ENCODE measurements at regions not wholly inside any gene's neighbourhood (a gene's known extent, or its start where the extent isn't known, plus 50 kb on each side); places are given as distances from the start of the nearest gene placed in this dataset.
A peak's percentile ranks its signal among the peaks of the same experiment; 100 is the strongest.
"Not testable (repeated sequence)": the region's sequence is repeated elsewhere in the genome, so short reads cannot be mapped to it uniquely, and the experiment has no call there.

DNA sequence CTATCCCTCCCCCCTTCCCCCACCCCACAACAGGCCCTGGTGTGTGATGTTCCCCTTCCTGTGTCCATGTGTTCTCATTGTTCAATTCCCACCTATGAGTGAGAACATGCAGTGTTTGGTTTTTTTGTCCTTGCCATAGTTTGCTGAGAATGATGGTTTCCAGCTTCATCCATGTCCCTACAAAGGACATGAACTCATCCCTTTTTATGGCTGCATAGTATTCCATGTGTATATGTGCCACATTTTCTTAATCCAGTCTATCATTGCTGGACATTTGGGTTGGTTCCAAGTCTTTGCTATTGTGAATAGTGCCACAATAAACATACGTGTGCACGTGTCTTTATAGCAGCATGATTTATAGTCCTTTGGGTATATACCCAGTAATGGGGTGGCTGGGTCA is 52.3 kb upstream of the MAN1A2 start:
- H3K4me3 Mint-ChIP-seq; DNase-seq; H3K27me3 Mint-ChIP-seq (ENCODE audit: low read depth); H3K4me1 Mint-ChIP-seq (ENCODE audit: low read depth); H3K9me3 Mint-ChIP-seq; ATAC-seq; H3K36me3 Mint-ChIP-seq (ENCODE audit: insufficient read depth): not testable (repeated sequence)

DNA sequence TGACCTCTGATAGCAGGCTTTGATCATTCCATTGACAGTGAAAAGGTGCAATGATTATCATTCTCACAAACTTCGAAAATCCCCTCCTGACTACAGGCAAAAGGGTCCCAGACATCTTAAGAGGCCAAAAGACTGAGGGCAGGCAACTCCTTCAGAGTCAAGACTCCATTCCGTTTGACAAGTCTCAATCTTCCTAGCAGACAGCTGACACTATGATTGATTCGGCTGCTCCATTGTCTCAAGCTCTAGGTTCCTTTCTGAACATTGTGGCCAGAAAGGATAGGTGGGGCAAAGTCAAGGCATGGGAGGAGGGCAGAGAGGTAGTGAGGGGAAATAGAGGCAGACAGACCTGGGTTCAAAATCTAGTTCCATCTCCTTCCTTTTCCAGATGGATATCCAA is 53.7 kb upstream of the MAN1A2 start:
- Mint-ChIP-seq H3K4me3 (no peak overlapping the region), H3K4me1 (ENCODE audit: low read depth) (no peaks in the 10 kb centered on the region), H3K27me3 (ENCODE audit: low read depth) (no peaks in the 10 kb centered on the region), H3K36me3 (ENCODE audit: insufficient read depth) (no peaks in the 10 kb centered on the region), H3K9me3 (no peaks in the 10 kb centered on the region)
- DNase-seq (no peak), ATAC-seq (no peak)

DNA sequence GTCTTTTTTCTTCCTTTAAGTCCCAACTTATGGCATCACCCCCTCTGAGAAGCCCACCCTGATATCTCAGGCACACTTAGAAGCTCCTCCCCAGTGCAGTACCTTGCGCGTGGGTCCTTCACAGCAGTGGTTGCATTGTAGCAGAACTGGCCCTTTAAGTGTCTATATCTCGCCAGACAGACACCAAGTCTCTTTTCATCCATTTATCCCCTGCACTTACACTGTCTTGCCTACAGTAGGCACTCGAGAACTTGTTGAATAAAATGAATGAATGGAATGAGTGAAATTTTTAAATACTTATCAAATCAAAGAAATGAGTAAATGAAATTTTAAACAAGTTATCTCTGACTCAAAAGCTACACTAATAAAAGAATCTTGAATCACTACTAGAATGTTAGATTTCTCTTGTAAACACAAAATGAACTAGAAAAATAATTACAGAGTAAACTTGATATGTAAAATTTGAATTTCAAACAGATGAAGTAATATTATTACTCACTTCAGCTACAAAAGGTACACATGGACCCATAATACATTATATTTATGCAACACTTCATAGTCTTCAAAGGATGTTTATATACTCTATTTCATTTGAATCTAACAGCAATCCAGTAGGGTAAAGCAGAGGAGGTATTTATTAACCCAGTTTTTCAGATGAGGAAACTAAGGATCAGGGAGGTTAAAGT is 54.7 kb upstream of the MAN1A2 start:
- Mint-ChIP-seq H3K27me3 (ENCODE audit: low read depth) (no peaks in the 10 kb centered on the region), H3K4me3 (no peak overlapping the region), H3K4me1 (ENCODE audit: low read depth) (no peaks in the 10 kb centered on the region), H3K9me3 (no peaks in the 10 kb centered on the region), H3K36me3 (ENCODE audit: insufficient read depth) (no peaks in the 10 kb centered on the region)
- DNase-seq (no peak), ATAC-seq (peak in 1 of 2 donors; percentile 52)

DNA sequence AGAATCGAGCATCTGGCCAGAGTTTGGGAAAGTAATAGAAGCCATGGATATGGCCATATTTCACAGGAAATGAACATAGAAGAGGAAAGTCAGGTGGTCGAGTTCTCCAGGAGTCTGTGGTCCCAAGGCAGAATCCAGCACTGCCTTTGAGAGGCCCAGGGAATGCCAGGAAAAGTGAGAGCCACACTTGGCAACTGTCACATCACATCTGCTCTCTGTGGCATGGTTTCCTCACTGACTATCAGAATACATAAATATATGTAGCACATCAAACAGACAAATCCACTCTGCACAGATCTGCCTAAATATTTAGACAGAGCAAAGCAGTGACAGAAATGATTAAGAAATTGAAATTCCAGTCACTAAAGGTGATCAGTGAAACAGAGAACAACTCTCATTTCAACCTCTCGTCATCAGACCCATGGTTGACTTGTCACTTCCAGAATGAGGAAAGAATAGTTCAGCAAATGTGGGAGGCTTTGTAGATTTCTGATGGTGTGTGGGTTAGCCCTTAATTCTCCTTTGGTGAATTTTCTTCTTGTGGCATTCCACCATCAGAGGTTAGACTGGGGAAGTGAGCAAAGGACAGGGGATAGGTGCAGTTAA is 58.8 kb upstream of the MAN1A2 start:
- Mint-ChIP-seq H3K36me3 (ENCODE audit: insufficient read depth) (no peaks in the 10 kb centered on the region), H3K27me3 (ENCODE audit: low read depth) (no peaks in the 10 kb centered on the region)
- peak; percentile 23 to 28 for ATAC-seq

DNA sequence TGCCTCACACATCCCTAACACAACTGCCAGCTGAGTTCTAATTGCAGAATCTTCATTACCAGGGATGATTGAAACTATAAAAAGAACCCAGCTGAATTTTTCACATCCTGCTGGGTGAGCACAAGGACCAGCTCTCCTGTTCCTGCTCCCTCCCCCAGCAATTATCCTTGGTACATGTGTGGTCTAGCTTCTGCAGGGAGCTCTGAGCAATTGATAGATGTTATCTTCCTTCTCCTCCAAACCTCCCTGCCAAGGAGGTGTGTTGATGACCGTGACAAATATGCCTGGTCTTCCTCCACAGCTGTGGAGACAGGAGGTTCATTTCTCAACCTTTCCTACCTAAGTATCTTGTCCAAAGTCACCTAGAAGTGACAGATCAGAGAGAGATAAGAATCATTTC is 65.3 kb upstream of the MAN1A2 start:
- Mint-ChIP-seq H3K4me1 (ENCODE audit: low read depth) (no peaks in the 10 kb centered on the region), H3K9me3 (no peaks in the 10 kb centered on the region), H3K4me3 (no peak overlapping the region), H3K36me3 (ENCODE audit: insufficient read depth) (no peaks in the 10 kb centered on the region), H3K27me3 (ENCODE audit: low read depth) (peaks cover 2% of the 10 kb centered on the region)
- ATAC-seq = no peak
- no peak for DNase-seq

More for the DNA sequence above, 58.8 kb upstream of the MAN1A2 start:
- no peak for DNase-seq
- Mint-ChIP-seq H3K4me3 (no peak overlapping the region), H3K9me3 (no peaks in the 10 kb centered on the region), H3K4me1 (ENCODE audit: low read depth) (no peaks in the 10 kb centered on the region)

DNA sequence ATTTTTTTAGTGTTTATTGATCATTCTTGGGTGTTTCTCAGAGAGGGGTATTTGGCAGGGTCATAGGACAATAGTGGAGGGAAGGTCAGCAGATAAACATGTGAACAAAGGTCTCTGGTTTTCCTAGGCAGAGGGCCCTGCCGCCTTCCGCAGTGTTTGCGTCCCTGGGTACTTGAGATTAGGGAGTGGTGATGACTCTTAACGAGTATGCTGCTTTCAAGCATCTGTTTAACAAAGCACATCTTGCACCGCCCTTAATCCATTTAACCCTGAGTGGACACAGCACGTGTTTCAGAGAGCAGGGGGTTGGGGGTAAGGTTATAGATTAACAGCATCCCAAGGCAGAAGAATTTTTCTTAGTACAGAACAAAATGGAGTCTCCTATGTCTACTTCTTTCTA is 67.1 kb upstream of the MAN1A2 start:
- H3K36me3 Mint-ChIP-seq (ENCODE audit: insufficient read depth); H3K4me1 Mint-ChIP-seq (ENCODE audit: low read depth); H3K9me3 Mint-ChIP-seq; ATAC-seq; H3K4me3 Mint-ChIP-seq; H3K27me3 Mint-ChIP-seq (ENCODE audit: low read depth); DNase-seq: not testable (repeated sequence)

DNA sequence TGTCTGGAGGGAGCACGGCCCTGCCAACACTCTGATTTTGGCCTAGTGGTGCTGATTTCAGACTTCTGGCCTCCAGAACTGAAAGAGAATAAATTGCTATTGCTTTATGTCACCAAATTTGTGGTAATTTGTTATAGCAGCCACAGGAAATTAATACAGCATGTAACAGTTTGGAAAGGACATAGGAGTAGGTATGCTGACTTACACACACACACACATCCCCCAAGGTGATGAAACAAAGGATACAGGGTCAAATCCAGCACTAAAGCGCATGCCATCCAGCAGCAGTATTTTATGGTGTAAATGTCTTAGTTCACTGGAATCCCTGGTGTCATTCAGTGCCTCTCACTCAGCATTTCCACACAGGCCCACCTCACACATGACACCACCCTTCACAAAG is 72.2 kb upstream of the MAN1A2 start:
- no peaks in the 10 kb centered on the region for H3K9me3 Mint-ChIP-seq
- no peaks in the 10 kb centered on the region for H3K4me1 Mint-ChIP-seq (ENCODE audit: low read depth)
- no peaks in the 10 kb centered on the region for H3K27me3 Mint-ChIP-seq (ENCODE audit: low read depth)
- no peak for ATAC-seq
- no peaks in the 10 kb centered on the region for H3K36me3 Mint-ChIP-seq (ENCODE audit: insufficient read depth)
- H3K4me3 Mint-ChIP-seq = no peak overlapping the region
- no peak for DNase-seq

DNA sequence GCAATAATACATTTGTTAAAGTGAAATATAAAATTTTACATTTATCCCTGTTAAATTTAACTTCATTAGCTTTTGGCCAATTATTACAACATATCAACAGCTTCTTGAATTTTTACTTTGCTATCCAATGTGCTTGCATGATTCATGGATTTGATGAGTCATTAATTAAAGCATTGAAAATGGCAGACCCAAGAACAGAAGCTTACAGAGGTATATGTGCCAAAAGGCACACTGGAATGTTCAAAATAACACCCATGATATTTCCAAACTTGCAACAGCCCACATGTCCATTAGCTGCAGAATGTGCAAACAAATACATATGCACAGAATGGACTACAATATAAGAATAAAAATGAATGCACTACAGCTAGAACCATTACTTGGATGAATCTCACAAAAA is 76.4 kb upstream of the MAN1A2 start:
- Mint-ChIP-seq H3K4me1 (ENCODE audit: low read depth) (no peaks in the 10 kb centered on the region), H3K36me3 (ENCODE audit: insufficient read depth) (no peaks in the 10 kb centered on the region), H3K4me3 (no peak overlapping the region), H3K27me3 (ENCODE audit: low read depth) (no peaks in the 10 kb centered on the region), H3K9me3 (no peaks in the 10 kb centered on the region)
- no peak for ATAC-seq
- no peak for DNase-seq

DNA sequence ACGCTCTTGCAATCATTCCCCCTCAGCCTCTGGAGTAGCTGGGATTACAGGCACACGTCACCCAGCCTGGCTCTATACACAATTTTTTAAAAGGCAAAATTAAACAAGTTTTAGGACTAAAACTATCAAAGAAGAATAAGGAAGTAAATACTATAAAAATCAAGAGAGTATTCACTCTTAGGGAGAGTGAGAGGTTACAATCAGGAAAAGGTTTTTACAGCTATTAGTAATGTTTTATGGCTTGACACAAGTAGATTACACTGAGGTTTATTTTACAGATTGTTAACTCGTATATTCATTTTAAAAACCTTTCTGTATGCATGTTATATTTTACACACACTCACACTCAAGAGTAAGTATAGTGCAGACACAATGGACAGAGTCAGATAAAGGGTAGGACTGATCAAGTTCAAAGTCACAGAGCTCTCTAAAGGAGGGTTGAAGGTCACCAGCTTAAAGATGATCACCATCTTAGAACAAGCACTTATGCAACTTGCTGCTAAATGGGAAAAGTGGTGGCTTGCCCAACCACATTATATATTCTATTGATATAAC is 77.9 kb upstream of the MAN1A2 start:
- DNase-seq = no peak
- no peaks in the 10 kb centered on the region for H3K36me3 Mint-ChIP-seq (ENCODE audit: insufficient read depth)
- H3K4me1 Mint-ChIP-seq (ENCODE audit: low read depth) = no peaks in the 10 kb centered on the region
- no peaks in the 10 kb centered on the region for H3K9me3 Mint-ChIP-seq
- no peak for ATAC-seq
- no peaks in the 10 kb centered on the region for H3K27me3 Mint-ChIP-seq (ENCODE audit: low read depth)
- no peak overlapping the region for H3K4me3 Mint-ChIP-seq

DNA sequence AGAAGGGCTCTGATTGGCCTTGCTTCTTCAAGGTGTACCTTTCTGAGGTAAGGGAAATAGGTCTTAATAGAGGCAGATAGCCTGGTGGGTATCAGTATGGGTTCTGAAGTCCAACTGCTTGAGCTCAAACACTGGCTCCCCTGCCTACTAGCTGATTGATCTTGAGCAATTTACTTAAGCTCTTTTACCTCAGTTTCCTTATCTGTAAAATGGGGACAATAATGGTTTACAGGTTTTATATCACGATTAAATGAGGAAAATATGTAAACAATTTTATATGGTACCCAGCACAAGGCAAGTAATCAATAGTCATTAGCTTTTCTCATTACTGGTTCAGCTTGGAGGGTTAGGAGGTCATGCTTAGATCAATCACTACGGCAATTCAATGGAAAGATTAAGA is 75.8 kb upstream of the VTCN1 start:
- Mint-ChIP-seq H3K27me3 (ENCODE audit: low read depth) (no peaks in the 10 kb centered on the region), H3K36me3 (ENCODE audit: insufficient read depth) (no peaks in the 10 kb centered on the region), H3K4me1 (ENCODE audit: low read depth) (no peaks in the 10 kb centered on the region), H3K4me3 (no peak overlapping the region), H3K9me3 (no peaks in the 10 kb centered on the region)
- no peak for DNase-seq
- ATAC-seq = no peak

DNA sequence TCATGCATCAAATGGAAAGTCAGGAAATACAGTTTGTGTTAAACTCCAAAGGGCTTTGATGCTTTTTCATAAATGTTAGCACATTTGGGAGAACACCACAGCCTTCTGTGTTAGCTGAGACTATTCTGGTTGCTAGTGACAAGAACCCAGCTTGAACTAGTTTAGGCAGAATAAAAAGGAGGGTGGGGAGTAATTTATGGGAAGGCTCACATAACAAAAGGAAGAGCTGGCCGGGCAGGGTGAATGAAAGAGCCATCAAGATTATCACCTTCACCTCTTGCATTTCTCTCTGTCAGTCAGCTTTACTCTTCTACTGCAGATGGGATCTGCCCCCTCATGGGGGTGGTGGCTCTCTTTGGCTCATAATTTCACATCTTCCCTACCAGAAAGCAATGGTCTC is 75.4 kb upstream of the VTCN1 start:
- H3K27me3 Mint-ChIP-seq (ENCODE audit: low read depth) = no peaks in the 10 kb centered on the region
- no peaks in the 10 kb centered on the region for H3K36me3 Mint-ChIP-seq (ENCODE audit: insufficient read depth)
- no peaks in the 10 kb centered on the region for H3K9me3 Mint-ChIP-seq
- no peak overlapping the region for H3K4me3 Mint-ChIP-seq
- no peaks in the 10 kb centered on the region for H3K4me1 Mint-ChIP-seq (ENCODE audit: low read depth)
- no peak for ATAC-seq
- DNase-seq = no peak

DNA sequence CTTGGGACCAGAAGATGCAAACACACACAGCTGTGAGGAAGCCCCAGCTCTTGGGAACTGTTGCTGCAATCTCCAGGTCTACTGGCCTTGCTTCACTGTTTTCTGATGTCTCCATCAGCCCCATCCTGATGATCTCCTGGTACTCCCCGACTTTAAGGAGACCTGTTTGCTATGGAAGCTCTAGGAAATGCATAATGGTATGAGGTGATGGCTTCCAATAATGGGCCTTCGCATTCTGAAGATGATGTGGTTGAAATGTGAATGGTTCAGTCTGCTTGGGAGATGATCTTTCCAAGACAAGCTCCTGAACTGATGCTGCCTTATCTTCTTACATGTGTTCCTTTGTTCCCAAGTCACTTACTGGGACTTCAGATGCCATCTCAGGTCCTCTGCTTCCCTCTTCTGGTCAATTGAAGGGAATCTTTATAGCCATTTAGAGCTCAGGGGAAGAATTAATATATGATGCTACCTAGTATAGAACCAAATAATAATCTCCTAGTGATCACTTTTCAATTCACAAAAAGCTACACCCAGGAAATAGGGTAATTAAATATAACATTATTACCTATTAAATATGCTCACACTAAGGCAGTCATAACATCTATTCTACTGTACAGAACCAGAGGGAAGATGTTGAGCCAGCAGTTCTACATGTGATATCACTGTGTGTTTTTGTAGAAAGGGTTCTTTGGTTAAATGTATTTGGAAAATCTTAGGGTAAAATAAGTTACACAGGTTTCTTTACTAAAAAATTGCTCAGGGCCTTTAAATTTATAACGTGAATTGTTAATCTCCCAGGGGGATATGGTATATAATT is 73.9 kb upstream of the VTCN1 start:
- ATAC-seq (no peak), DNase-seq (no peak)
- Mint-ChIP-seq H3K4me1 (ENCODE audit: low read depth) (no peaks in the 10 kb centered on the region), H3K27me3 (ENCODE audit: low read depth) (no peaks in the 10 kb centered on the region), H3K36me3 (ENCODE audit: insufficient read depth) (no peaks in the 10 kb centered on the region), H3K4me3 (no peak overlapping the region), H3K9me3 (no peaks in the 10 kb centered on the region)

DNA sequence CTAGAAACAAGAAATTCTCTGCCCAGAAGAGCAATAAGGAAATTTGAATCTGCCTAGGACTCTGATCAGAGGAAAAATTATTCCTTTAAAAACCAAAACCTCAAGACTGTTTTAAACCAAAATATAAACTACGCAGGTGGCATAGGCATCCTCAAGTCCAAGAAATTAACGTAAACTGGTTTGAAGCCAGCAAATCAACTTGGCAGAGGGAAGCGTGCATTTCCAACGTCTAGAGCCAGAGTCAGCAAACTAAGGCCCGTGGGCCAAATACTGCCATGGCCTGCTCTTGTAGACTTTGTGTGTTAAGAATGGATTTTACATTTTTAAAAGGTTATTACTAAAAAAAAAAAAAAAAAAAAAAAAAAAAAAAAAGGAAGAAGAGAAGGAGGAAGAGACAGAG is 67.8 kb upstream of the VTCN1 start:
- Mint-ChIP-seq H3K36me3 (ENCODE audit: insufficient read depth) (no peaks in the 10 kb centered on the region), H3K9me3 (no peaks in the 10 kb centered on the region), H3K27me3 (ENCODE audit: low read depth) (no peaks in the 10 kb centered on the region), H3K4me3 (no peak overlapping the region), H3K4me1 (ENCODE audit: low read depth) (no peaks in the 10 kb centered on the region)
- ATAC-seq (no peak), DNase-seq (no peak)

DNA sequence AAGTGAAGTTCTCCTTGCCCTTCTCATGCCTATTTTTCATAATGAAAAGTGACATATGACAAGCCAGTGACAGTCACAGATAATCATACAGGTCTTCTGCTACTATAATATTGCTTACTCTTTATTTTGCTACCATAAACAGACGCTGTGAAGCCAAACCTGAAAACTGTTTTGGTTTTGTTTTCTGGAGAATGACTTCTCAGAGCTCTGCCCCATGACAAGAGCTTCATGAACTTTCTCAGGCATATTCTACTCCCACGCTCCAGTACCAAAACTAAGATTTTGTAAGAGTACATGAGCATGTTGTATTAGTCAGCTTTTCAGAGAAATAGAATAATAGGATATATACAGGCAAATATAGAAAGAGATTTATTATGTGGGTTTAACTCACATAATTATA is 64.3 kb upstream of the VTCN1 start:
- ATAC-seq = peak; percentile 23 to 62
- H3K9me3 Mint-ChIP-seq = no peaks in the 10 kb centered on the region
- no peaks in the 10 kb centered on the region for H3K27me3 Mint-ChIP-seq (ENCODE audit: low read depth)

DNA sequence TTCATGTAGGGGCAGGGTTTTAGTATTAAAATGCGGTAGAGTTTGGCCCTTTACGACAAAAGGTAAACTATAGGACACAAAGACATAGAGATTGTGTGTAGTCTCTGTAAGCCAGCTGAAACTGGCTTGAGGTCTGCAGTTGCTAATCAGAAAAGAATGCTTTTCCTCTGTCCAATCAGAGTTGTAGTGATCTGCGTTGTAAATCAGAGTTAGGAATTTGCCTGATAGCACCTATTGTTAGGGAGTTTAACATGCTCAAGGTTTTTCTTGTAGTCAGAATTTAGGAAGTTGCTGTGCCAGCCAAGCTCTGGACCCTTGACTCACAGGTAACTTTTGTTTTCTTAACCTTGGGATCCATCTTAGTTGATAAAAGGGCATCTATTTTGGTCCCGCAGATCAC is 61.2 kb upstream of the VTCN1 start:
- Mint-ChIP-seq H3K4me1 (ENCODE audit: low read depth) (no peaks in the 10 kb centered on the region), H3K36me3 (ENCODE audit: insufficient read depth) (no peaks in the 10 kb centered on the region), H3K4me3 (no peak overlapping the region), H3K9me3 (no peaks in the 10 kb centered on the region), H3K27me3 (ENCODE audit: low read depth) (peaks cover 3% of the 10 kb centered on the region)
- no peak for DNase-seq
- ATAC-seq = no peak

More for the DNA sequence above, 64.3 kb upstream of the VTCN1 start:
- no peaks in the 10 kb centered on the region for H3K36me3 Mint-ChIP-seq (ENCODE audit: insufficient read depth)
- no peaks in the 10 kb centered on the region for H3K4me1 Mint-ChIP-seq (ENCODE audit: low read depth)
- no peak for DNase-seq
- no peak overlapping the region for H3K4me3 Mint-ChIP-seq
